ENCODE measurements at regions not wholly inside any gene's neighbourhood (a gene's known extent, or its start where the extent isn't known, plus 50 kb on each side); places are given as distances from the start of the nearest gene placed in this dataset.
"Not testable (repeated sequence)": the region's sequence is repeated elsewhere in the genome, so short reads cannot be mapped to it uniquely, and the experiment has no call there.

DNA sequence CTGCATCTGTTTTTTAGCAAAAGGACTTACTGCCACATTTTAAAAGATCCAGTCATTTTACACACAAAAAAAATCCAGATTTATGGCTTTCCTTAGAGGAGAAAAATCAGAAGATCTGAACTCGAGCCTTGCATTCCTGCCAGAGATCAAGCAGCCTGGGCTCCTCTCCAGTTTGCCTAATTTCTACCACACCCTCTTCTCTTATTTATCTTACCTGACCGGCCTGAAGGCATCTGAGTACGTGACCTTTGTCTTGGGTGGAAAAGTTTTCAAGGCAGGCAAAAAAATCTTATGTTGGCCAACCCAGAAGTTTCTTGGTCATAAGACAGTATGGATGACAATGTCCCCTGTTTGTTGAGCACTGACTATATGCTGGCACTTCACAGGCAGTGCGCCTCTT, 60.3 kb downstream of the CHRD start:
- DNase-seq (ENCODE audit: low spot score in 2 of 2) (no peak), FAIRE-seq (no peak)

DNA sequence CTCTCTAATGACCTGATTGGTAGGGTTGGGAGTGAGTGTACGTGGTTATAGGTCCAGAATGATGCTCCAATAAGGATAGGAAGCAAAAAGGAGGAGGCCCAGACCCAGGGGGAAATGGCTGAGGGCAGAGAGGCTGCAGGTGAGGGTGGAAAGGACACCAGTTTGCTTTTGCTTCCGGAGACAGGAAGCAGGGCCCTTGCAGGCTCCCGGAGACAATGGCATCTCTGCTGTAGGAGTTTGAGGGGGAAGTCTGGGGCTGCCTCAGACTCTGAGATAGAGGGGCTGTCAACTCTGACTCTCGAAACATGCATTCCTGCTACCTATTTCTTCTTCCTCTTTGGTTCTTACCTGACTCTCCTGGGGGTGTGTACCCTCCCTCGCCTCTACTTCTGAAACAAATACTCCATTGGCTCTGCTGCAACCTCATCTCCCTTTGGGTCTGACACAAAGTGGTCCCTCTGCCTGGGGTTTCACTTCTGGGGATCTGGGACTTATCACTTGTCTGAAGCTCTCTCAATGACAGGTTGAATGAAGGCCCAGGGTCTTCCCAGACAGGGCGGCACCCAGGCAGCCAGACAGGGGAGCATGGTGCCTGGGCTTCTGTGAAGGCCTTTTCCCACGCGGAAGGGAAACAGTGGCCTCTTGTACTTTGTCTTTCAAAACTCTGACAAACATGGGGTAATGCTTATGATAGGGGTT, 61.5 kb downstream of the CHRD start:
- no peak for DNase-seq (ENCODE audit: low spot score in 2 of 2)
- no peak for FAIRE-seq

DNA sequence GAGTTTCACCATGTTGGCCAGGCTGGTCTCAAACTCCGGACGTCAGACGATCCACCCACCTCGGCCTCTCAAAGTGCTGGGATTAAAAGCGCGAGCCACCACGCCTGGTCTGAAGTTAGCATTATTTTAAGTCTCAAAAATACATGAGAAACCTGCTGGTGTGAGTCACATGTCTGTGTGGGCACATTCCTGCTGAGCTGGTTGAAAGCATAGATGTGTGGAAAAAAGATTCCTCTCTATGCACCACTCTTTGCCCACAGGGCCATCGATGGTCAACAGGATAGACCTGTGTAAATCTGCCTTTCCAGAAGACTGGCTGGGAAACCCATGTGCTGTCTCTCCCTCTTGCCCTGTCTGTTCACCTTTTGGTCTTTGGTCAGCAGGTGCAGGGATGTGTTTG, 63.5 kb downstream of the CHRD start:
- no peak for FAIRE-seq
- no peak for DNase-seq (ENCODE audit: low spot score in 2 of 2)

DNA sequence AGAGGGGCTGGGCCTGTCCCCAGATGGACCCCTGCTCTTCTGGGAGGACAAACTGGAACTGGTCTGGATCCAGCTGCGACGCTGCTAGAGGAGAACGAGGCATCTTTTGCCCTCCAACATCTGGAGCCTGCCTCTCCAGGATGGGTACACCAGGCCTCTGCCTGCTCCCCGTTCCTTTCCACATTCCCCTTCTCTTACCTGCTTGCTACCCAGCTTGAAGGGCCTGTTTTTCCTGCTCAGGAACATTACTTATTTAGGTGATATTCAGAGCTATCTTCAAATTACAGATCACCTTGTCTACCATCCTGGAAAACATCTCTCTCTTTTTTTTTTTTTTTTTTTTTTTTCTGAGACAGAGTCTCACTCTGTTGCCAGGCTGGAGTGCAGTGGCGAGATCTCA, 64.0 kb downstream of the CHRD start:
- DNase-seq (ENCODE audit: low spot score in 2 of 2) (no peak), FAIRE-seq (no peak)

DNA sequence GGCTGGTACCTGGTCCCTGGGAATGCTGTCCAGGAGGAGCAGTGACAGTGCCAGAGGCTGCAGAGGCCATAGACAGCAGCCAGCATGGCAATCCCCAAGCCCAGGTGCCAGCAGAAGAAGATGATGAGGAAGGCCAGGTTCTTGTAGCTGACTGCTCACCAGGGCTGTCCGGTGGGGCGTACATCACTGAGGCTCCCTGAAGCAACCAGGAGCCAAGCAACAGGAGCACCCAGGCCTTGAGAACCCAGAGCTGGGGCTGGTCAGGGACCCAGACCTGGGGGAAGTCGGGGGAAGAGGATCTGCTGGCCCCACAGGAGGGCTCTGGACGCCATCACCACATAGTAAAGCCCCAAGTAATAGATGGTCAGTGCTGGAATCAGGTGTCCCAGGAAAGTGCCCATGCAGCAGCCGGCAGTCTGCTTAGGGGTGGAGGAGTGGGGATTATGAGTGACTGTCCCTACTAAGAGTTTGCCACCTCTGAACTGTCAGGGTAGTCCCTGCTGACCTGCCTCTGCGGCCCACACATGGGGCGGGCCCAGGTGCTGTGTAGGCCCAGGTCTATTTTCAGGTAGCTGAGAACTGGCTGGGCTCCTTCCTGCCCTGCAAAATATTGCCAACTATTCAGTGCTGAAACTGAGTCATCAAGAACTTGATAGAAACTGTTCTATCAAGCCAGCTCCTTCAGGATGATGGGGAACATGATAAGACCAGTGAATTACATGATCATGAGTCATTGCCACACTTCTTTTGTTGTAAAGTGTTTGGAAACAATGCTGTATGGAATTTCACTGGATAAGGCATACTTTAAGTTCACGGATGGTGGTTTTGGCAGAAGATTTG, 68.7 kb downstream of the CHRD start:
- DNase-seq (ENCODE audit: low spot score in 2 of 2): no peak

DNA sequence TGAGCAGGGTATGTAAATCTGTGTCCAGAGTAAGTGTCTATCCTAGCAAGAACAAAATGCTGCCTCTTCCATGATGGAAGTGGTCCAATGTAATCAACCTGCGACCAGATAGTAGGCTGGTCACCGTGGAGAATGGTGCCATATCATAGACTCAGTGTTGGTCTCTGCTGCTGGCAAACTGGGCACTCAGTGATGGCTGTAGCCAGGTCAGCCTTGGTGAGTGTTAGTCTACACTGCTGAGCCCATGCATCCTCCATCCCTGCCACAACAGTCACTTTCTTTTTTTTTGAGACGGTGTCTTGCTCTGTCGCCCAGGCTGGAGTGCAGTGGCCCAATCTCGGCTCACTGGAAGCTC, 69.3 kb downstream of the CHRD start:
- no peak for FAIRE-seq

More for the DNA sequence above, 68.7 kb downstream of the CHRD start:
- FAIRE-seq: no peak

DNA sequence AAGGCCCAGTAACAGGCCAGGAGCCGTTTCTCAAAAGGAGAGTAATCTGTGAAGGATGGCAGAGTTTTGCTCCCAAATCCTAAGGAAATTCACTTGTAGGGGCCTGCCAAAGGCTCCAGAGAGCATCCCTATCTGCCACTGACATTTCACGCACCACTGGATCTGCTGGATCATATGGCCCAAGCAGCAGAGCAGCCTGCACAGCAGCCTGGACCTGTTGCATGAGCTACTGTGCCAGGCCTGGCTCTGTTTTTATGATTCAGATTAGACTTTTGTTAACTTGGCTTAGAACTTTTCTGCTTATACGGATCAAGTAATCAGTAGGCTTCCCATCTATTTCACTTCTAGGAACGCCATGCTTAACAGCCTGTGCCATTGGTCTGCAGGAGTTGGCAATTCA, 70.7 kb downstream of the CHRD start:
- no peak for FAIRE-seq
- no peak for DNase-seq (ENCODE audit: low spot score in 2 of 2)

More for the DNA sequence above, 69.3 kb downstream of the CHRD start:
- DNase-seq (ENCODE audit: low spot score in 2 of 2): no peak

DNA sequence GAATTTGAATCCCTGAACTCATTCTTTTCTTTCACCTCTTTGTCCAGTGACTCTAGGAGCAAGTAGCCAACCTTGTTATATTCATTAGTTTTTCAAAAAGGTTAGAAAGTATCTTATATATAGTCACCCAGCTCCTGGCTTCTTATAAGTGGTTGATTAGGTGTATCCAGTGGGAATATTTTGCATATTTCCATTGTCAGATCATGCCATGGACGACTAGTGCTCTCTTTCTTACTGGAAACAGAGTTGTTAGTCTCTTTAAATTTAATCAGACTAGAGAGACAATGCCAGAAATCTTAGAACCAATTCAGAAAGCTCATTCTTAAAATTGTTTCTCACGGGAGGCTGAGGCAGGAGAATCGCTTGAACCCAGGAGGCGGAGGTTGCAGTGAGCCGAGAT, 73.4 kb downstream of the CHRD start:
- FAIRE-seq (no peak), DNase-seq (ENCODE audit: low spot score in 2 of 2) (no peak)

DNA sequence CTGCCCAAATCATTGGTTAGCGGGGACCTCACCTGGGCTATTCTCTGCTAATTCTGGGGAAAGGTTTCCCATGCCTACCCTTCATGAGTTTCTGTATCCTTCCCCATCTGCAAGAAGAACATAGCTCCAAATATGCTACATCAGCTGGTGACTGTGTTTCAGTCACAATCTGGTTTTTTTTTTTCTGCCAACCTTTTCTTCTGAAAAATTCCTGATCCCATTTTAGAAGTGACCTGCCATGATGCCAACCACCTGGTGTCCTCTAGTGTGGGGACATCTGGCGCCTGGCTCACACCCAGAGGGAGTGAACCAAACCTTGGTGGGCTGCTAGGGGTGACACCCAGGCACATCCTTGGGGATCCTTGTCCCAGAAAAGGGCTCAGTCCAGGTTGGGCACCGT, 76.1 kb downstream of the CHRD start:
- FAIRE-seq (no peak), DNase-seq (ENCODE audit: low spot score in 2 of 2) (no peak)

DNA sequence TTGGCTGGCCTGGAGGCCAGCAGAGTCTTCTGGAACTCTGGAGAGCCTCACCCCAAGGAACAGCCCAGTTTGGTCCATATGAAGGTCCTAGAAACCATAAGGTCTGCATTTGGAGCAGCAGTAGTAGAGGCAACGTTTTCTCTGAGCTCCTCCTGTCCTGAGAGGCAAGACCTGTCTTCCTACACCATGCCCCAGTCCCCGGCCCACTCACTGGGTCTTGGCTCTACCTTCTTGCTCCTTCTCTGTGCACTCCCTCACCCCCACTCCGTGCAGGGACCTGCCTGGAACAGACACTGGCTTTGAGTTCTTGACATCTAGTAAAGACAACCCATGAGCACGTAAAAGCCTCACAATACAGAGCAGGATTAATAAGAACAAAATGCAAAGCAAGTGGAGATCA, 76.6 kb downstream of the CHRD start:
- FAIRE-seq: no peak
- DNase-seq (ENCODE audit: low spot score in 2 of 2): no peak

DNA sequence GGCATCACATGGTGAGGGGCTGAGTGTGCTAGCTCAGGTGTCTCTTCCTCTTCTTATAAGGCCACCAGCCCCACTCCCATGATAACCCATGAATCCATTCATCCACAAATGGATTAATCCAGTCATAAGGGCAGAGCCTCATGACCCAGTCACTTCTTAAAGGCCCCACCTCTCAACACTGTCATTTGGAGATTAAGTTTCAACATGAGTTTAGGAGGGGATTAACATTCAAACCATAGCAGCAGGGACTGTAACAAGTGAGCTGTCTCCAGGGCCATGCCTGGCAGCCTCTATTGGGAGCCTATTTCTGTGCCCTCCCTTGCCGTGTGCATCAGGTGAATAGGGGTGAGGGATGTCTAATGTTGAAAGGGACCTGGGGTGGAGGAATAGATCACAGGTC, 77.5 kb downstream of the CHRD start:
- no peak for FAIRE-seq

DNA sequence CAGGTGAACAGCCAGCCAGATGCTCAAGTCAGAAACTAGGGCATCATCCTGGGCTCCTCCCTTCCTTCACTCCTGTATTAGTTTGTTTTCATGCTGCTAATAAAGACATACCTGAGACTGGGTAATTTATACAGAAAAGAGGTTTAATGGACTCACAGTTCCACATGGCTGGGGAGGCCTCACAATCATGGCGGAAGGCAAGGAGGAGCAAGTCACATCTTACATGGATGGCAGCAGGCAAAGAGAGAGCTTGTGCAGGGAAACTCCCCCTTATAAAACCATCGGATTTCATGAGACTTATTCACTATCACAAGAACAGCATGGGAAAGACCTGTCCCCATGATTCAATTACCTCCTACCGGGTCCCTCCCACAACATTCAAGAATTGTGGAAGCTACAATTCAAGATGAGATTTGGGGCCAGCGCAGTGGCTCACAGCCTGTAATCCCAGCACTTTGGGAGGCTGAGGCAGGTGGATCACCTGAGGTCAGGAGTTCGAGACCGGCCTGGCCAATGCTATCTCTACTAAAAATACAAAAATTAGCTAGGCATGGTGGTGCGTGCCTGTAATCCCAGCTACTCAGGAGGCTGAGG, 78.0 kb downstream of the CHRD start:
- not testable (repeated sequence) for FAIRE-seq; DNase-seq (ENCODE audit: low spot score in 2 of 2)

More for the DNA sequence above, 77.5 kb downstream of the CHRD start:
- DNase-seq (ENCODE audit: low spot score in 2 of 2): no peak

DNA sequence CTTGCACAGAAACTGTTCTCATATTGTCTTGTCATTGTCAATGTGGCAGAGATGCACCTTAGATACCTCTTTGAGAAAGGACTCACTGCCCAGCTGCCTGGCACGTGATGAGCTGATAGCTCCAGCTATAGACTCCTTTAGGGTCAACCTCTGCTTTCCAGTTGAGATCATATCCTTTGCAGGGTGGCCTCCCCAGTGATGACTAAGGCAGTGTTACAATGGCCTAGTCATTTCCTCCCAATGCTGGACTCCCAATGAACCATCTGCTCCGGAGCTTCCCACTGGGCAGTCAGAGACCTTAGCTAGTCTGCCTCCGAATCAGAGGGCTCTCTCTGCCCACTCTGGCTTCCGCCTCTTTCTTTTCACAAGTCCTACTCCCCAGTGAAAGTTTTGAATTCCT, 79.5 kb downstream of the CHRD start:
- no peak for FAIRE-seq
- DNase-seq (ENCODE audit: low spot score in 2 of 2): no peak

DNA sequence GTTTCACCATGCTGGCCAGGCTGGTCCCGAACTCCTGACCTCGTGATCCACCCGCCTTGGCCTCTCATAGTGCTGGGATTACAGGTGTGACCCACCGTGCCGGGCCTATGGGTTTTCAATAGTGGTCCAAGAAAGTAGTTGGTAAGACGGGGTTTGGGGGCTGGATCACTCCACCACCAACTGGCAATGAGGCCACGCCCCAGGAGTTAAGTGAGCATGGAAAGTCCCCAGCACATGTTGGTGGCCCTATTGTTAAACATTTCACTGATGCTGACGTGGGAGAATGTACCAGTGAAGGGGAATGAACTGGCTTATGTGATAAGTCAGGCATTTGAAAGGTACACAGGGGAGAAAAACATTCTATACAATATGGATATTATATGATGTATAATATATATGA, 80.4 kb downstream of the CHRD start:
- DNase-seq (ENCODE audit: low spot score in 2 of 2) (no peak), FAIRE-seq (no peak)

DNA sequence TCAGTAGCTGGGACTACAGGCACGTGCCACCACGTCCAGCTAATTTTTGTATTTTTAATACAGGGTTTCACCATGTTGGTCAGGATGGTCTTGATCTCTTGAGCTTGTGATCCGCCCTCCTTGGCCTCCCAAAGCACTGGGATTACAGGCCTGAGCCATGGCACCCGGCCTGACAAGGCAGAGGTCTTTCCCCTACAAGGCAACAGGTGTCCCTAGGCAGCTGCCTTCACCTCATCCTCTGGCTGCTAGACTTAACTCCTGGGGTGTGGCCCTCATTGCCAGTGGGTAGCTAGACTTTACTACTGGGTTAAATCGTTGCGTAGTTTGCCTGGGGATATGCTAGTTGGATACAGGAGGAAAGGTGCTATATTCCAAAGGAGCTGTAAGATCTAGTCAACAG, 81.4 kb downstream of the CHRD start:
- FAIRE-seq (no peak), DNase-seq (ENCODE audit: low spot score in 2 of 2) (no peak)

DNA sequence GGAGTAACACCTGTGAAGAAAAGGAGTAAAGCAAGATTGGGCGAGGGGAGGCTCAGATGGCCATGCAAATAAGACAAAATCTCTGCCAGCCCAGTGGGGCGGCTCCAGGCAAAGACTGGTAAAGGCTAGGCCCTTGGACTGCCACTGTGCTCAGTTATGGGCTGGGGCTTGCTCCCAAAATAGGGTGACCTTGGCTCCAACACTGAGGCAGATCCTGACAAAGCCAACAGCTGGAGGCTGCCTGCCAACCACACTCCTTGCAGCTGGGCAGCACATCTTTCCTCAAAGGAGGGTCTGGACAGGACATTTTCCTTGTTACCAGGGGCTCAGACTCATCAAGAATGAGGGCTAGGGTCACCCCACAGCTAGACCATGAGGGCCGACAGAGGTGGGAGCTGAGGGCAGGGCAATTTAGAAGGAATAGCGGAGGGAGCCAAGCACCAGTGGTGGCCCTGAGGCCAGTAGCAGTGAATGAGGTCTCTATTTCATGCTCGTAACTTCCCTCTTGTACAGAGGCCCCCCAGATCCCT, 86.1 kb downstream of the CHRD start:
- FAIRE-seq (no peak), DNase-seq (ENCODE audit: low spot score in 2 of 2) (no peak)

DNA sequence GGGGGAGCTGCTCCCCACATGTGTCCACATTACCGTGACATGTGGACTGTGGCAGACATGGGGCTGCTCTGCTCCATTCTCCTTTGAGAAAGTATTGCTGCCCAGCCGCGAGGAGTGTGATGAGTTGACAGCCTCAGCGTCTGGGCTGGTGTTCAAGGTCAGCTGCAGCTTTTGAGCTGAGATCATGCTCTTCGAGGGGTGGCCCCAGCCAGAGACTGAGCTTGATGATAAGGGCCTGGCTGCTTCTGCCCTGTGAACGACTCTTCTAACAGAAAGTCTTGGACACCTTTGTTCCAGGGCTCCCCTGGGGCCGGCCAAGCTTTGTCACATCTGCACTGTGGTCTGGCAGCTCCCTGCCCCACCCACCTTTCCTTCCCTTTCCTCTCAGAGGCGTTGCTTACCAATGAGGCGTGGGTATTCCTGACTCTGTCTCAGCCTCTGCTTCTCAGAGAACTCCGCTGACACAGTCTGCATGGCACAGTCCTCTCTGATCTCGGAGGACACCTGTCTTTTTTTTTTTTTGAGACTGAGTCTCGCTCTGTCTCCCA, 86.6 kb downstream of the CHRD start:
- no peak for FAIRE-seq

DNA sequence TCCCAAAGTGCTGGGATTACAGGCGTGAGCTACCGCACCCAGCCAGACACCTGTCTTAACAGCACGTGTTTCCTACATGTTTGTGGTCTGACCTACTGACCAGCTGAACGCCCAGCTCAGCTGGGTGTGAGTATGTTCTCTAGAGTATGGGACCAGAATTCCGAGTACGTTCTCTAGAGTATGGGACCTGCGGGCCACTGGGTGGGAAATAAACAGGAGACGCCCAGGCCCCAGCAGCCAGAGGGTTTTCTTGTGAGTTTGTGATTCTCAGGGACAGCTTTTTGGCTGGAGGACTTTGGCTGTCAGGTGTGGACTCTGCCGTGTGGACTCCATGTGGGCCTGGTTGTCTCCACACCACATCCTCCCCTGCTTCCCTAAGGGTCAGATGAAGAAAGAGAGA, 87.3 kb downstream of the CHRD start:
- DNase-seq (ENCODE audit: low spot score in 2 of 2): no peak
- FAIRE-seq: no peak

More for the DNA sequence above, 86.6 kb downstream of the CHRD start:
- no peak for DNase-seq (ENCODE audit: low spot score in 2 of 2)

DNA sequence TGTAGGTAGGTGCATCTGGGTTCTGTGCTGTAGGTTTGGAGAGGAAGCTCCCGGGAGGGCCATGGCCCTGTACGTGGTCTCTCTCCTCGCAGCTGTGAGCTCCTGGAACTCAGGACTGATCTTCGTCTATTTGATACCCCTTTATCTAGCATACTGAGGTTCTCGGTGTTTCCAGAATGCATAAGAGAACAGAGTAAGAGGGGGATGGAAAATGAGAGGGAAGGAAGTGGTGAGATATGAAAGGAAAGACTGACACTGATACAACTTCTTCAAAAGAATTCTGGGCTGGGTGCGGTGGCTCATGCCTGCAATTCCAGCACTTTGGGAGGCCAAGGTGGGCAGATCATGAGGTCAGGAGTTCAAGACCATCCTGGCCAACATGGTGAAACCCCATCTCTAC, 90.7 kb downstream of the CHRD start:
- no peak for DNase-seq (ENCODE audit: low spot score in 2 of 2)

DNA sequence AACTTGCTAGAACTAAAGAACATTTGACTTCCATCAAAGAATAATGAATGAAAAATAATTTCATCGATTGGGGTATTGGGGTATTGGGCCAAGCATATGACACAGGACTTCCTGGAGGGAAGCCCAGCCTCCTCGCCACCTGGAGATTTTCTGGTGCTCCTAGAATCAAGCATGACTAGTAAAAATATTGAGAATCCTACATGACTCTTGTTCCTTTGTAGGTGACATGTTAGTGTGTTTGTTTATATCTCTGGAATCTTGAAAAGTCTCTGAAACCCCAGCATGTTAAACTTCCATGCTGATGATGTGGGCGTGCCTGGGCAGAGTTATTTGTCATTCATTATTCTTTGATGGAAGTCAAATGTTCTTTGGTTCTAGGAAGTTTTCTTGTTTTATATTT, 90.1 kb upstream of the EPHB3 start:
- FAIRE-seq (no peak), DNase-seq (ENCODE audit: low spot score in 2 of 2) (no peak)

More for the DNA sequence above, 90.7 kb downstream of the CHRD start:
- no peak for FAIRE-seq
